Endodermal cell (in vitro differentiated cells): ENCODE measurements at regions not wholly inside any gene's neighbourhood (a gene's known extent, or its start where the extent isn't known, plus 50 kb on each side); places are given as distances from the start of the nearest gene placed in this dataset.

Experiments
- DNase-seq: peaks from one replicate; pipeline ENCODE4 v3.0.0-alpha.2; 2017
- H3K27ac ChIP-seq: 2 replicates; pipeline ENCODE4 v1.5.1; 2013; ENCODE audit warnings: mild to moderate bottlenecking, low read depth, low read length, moderate library complexity
- H3K27me3 ChIP-seq: 2 replicates; pipeline ENCODE4 v1.6.1; 2013; ENCODE audit warnings: mild to moderate bottlenecking, low read length, moderate library complexity; ENCODE audit not compliant: insufficient read depth, control insufficient read depth, poor library complexity, severe bottlenecking
- H3K36me3 ChIP-seq: 2 replicates; pipeline ENCODE4 v1.7.0; 2013; ENCODE audit warnings: mild to moderate bottlenecking, low read length, moderate library complexity; ENCODE audit not compliant: control insufficient read depth, insufficient read depth
- H3K4me1 ChIP-seq: one replicate; pipeline ENCODE4 v1.7.0; 2013; ENCODE audit warnings: low read length; ENCODE audit not compliant: control insufficient read depth, insufficient read depth
- H3K4me3 ChIP-seq: 2 replicates; pipeline ENCODE4 v1.5.1; 2013; ENCODE audit warnings: mild to moderate bottlenecking, low read length, moderate library complexity
- H3K9ac ChIP-seq: 2 replicates; pipeline ENCODE4 v1.6.1; 2013; ENCODE audit warnings: mild to moderate bottlenecking, low read length, moderate library complexity; ENCODE audit not compliant: poor library complexity, severe bottlenecking; ENCODE audit errors: extremely low read depth
- H3K9me3 ChIP-seq: 2 replicates; pipeline ENCODE4 v1.6.1; 2013; ENCODE audit warnings: mild to moderate bottlenecking, low read length, moderate library complexity; ENCODE audit not compliant: control insufficient read depth
- H3K27ac Mint-ChIP-seq: 2 replicates; pipeline ENCODE4 v1.8.0; 2020; ENCODE audit warnings: mixed read lengths
- H3K27me3 Mint-ChIP-seq: 2 replicates; pipeline ENCODE4 v1.8.0; 2021; ENCODE audit warnings: mild to moderate bottlenecking, mixed read lengths; ENCODE audit not compliant: insufficient read depth
- H3K36me3 Mint-ChIP-seq: 2 replicates; pipeline ENCODE4 v1.8.0; 2020; ENCODE audit warnings: low read depth, mixed read lengths
- H3K4me1 Mint-ChIP-seq: 2 replicates; pipeline ENCODE4 v1.8.0; 2020; ENCODE audit warnings: mixed read lengths
- H3K4me3 Mint-ChIP-seq: 2 replicates; pipeline ENCODE4 v1.8.0; 2020; ENCODE audit warnings: mild to moderate bottlenecking, moderate library complexity, mixed read lengths
- H3K9me3 Mint-ChIP-seq: 2 replicates; pipeline ENCODE4 v1.8.0; 2020; ENCODE audit warnings: mild to moderate bottlenecking, mixed read lengths
- WGBS, 2 experiments: methylation state at CpG; one replicate each; pipeline versions ENCODE4 v1.1.5 to v1.1.7; 2013; ENCODE audit warnings: missing lambda C conversion rate in 2 of 2, mixed read lengths in 1 of 2; ENCODE audit not compliant: insufficient coverage in 1 of 2, insufficient read length in 1 of 2; 5-methylcytosine and 5-hydroxymethylcytosine counted together
- TF ChIP-seq, protein P1 (sequence below): fragments of 200-600 bp; sonication (generic); conservative IDR thresholded peaks from 2 replicates; pipeline ENCODE4 v1.5.0; 2021; ENCODE audit warnings: antibody characterized with exemption, mild to moderate bottlenecking

DNA sequence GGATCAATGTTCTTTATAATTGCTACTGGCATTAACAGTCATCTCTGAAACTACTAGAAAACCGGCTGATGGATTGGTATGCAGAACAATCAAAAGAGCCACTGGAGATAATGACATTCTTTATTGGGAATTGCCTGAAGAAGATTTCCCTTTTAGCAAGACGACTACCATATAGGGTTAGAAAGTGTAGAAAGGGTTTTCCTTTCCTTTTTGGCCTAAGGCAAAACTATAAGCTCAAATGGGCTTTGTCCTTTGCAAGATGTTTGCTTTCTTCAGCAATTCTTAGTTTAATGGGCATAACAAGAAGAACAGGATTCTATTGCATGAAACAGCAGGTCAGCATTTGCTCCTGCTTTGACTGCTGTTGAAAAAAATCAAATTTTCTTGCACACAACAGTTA is 214.2 kb upstream of the PCDH10 start:
- Mint-ChIP-seq H3K27me3 (no peaks in the 10 kb centered on the region), H3K27ac (no peak overlapping the region), H3K4me3 (no peak overlapping the region), H3K36me3 (no peaks in the 10 kb centered on the region), H3K4me1 (no peaks in the 10 kb centered on the region), H3K9me3 (no peaks in the 10 kb centered on the region)
- Histone ChIP-seq H3K9me3 (peaks cover under 1% of the 10 kb centered on the region), H3K9ac (no peak overlapping the region), H3K27ac (peak overlapping the region; percentile 55), H3K4me1 (no peaks in the 10 kb centered on the region), H3K27me3 (no peaks in the 10 kb centered on the region), H3K4me3 (no peak overlapping the region), H3K36me3 (no peaks in the 10 kb centered on the region)
- TF ChIP-seq, protein P1, sequence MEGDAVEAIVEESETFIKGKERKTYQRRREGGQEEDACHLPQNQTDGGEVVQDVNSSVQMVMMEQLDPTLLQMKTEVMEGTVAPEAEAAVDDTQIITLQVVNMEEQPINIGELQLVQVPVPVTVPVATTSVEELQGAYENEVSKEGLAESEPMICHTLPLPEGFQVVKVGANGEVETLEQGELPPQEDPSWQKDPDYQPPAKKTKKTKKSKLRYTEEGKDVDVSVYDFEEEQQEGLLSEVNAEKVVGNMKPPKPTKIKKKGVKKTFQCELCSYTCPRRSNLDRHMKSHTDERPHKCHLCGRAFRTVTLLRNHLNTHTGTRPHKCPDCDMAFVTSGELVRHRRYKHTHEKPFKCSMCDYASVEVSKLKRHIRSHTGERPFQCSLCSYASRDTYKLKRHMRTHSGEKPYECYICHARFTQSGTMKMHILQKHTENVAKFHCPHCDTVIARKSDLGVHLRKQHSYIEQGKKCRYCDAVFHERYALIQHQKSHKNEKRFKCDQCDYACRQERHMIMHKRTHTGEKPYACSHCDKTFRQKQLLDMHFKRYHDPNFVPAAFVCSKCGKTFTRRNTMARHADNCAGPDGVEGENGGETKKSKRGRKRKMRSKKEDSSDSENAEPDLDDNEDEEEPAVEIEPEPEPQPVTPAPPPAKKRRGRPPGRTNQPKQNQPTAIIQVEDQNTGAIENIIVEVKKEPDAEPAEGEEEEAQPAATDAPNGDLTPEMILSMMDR = no peak
- 40 to 63% methylated on average over 1 to 2 of the region's 2 CpGs for WGBS, 2 experiments
- no peak for DNase-seq

DNA sequence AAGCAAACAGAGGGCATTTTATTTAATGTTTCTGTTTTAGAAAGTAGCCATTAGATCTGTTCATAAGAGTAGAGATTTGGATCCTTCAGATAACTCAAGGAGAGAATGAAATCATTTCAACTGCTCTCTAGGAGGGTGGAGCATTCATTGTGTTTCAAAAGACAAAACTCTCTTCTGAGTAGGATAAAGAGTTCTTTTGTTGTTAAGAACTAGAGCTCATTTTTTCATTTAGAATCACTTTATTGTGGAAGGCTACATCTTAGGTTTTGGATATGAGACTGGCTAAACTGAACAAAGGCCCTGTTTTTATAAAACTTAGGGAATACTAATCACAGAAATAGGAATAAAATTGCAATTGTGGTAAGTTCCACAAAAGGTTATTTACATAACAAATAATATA is 193.9 kb upstream of the PCDH10 start:
- Histone ChIP-seq H3K9ac (no peak overlapping the region), H3K27ac (peak overlapping the region; percentile 44), H3K9me3 (peaks cover 6% of the 10 kb centered on the region), H3K4me3 (no peak overlapping the region), H3K27me3 (no peaks in the 10 kb centered on the region), H3K36me3 (no peaks in the 10 kb centered on the region), H3K4me1 (no peaks in the 10 kb centered on the region)
- Mint-ChIP-seq H3K4me3 (no peak overlapping the region), H3K4me1 (no peaks in the 10 kb centered on the region), H3K36me3 (no peaks in the 10 kb centered on the region), H3K9me3 (peaks cover 18% of the 10 kb centered on the region), H3K27ac (no peak overlapping the region), H3K27me3 (no peaks in the 10 kb centered on the region)
- DNase-seq = no peak
- TF ChIP-seq, protein P1 = no peak

DNA sequence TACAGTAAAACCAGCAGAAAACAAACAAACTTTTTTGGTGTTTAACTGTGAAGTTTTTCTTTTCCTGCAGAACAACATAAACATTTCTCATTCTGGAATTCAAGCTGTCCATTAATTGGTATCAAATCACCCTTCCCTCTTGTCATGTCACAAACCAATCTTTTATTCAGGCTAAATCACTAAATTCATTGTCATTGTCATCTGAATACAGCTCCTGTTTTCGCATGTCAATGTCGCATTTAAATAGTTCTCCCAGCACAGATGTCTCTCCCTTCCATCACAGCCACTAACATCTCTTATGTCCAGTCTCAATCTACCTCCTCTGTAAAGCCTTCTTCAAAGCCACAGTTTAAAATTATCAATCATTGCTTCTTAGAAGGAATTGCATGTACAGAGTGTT is 192.1 kb upstream of the PCDH10 start:
- H3K4me1 Mint-ChIP-seq = no peaks in the 10 kb centered on the region
- Histone ChIP-seq H3K4me1 (no peaks in the 10 kb centered on the region), H3K36me3 (no peaks in the 10 kb centered on the region), H3K9me3 (peaks cover 11% of the 10 kb centered on the region), H3K27me3 (no peaks in the 10 kb centered on the region), H3K9ac (no peak overlapping the region), H3K4me3 (no peak overlapping the region), H3K27ac (no peak overlapping the region)
- H3K27me3 Mint-ChIP-seq = no peaks in the 10 kb centered on the region
- peaks cover 13% of the 10 kb centered on the region for H3K9me3 Mint-ChIP-seq
- WGBS, 2 experiments = 89 to 90% methylated on average over 2 of the region's 2 CpGs
- H3K27ac Mint-ChIP-seq = no peak overlapping the region
- TF ChIP-seq, protein P1 = no peak
- DNase-seq = no peak
- no peak overlapping the region for H3K4me3 Mint-ChIP-seq
- H3K36me3 Mint-ChIP-seq = no peaks in the 10 kb centered on the region
